ENCODE measurements at regions not wholly inside any gene's neighbourhood (a gene's known extent, or its start where the extent isn't known, plus 50 kb on each side); places are given as distances from the start of the nearest gene placed in this dataset.

GRCh38 chr4:14184265-14184664, 556.7 kb upstream of the BOD1L1 start:
- H3K79me1 ChIP-seq (ENCODE audit: low read depth, low read length): no peaks in the 10 kb centered on the region
- H3K9ac ChIP-seq (replicated peaks in 1 of 4; ENCODE audit: extremely low read depth in 1 of 4, low read depth in 3 of 4, low read length in 3 of 4): no peak overlapping the region
- no peak for FAIRE-seq
- no peak overlapping the region for H2BK15ac ChIP-seq (ENCODE audit: low read length)
- H2BK5ac ChIP-seq (ENCODE audit: low read depth, low read length): no peak overlapping the region
- no peaks in the 10 kb centered on the region for H3K79me2 ChIP-seq (ENCODE audit: control insufficient read depth in 1 of 2, insufficient read depth in 2 of 2, low read length in 2 of 2)
- H3K4me1 ChIP-seq (replicated peaks in 1 of 4; ENCODE audit: control insufficient read depth in 3 of 4, insufficient read depth in 4 of 4, low read length in 3 of 4): no peaks in the 10 kb centered on the region
- 0 out of 4 replicates have a peak, but pooled peaks of 1 of the 2 experiments have one; percentile 11 for TF ChIP-seq RAD21 (IDR thresholded peaks at IDR 0.05 in 1 of 2, conservative IDR thresholded peaks at IDR 0.05 in 1 of 2; ENCODE audit: low read depth in 2 of 2, low read length in 2 of 2)
- no peak for TF ChIP-seq SAP30 (IDR thresholded peaks at IDR 0.05; ENCODE audit: insufficient read depth, insufficient replicate concordance, low read length)
- TF ChIP-seq CTCF (IDR thresholded peaks at IDR 0.05; ENCODE audit: control extremely low read depth in 1 of 3, insufficient read depth in 1 of 3, low read depth in 1 of 3, low read length in 3 of 3): peak in 1 of 3 experiments; percentile 1; a peak in 1 of 4 replicates
- TF ChIP-seq JUN (IDR thresholded peaks at IDR 0.05; ENCODE audit: low read depth, low read length): no peak
- no peak overlapping the region for H2BK120ac ChIP-seq (replicated peaks; ENCODE audit: low read depth, low read length)
- H4K20me1 ChIP-seq (replicated peaks in 1 of 2; ENCODE audit: control insufficient read depth in 1 of 2, insufficient read depth in 2 of 2, low read length in 2 of 2): no peaks in the 10 kb centered on the region
- no peak for DNase-seq (ENCODE audit: low read depth in 1 of 2, low spot score in 2 of 2)
- no peak overlapping the region for H3K14ac ChIP-seq (ENCODE audit: insufficient read length)
- H3K4me3 ChIP-seq (ENCODE audit: extremely low read depth in 1 of 4, insufficient read depth in 2 of 4, low read depth in 3 of 4, low read length in 4 of 4): no peak overlapping the region
- no peak overlapping the region for H3K56ac ChIP-seq (replicated peaks; ENCODE audit: insufficient read length, low read depth, low read length)
- no peak overlapping the region for H2AK5ac ChIP-seq (ENCODE audit: low read depth, low read length)
- H2BK20ac ChIP-seq (ENCODE audit: low read length): no peak overlapping the region
- ChIA-PET CTCF (ENCODE audit: partially characterized antibody) (interaction anchor here (1.0 to 1.4 kb wide), 2 partner anchors 69 to 529 kb away, joined by 3 to 4 read pairs; no protein-coding TSS in a partner anchor), POLR2A (ENCODE audit: partially characterized antibody) (no interaction called here)
- no peak overlapping the region for H4K8ac ChIP-seq (ENCODE audit: extremely low read depth, insufficient read depth, low read length)
- no peaks in the 10 kb centered on the region for H3K36me3 ChIP-seq (ENCODE audit: control insufficient read depth in 2 of 4, insufficient read depth in 4 of 4, low read length in 3 of 4)
- H3K27me3 ChIP-seq (replicated peaks in 1 of 4; ENCODE audit: control insufficient read depth in 3 of 4, extremely low read depth in 1 of 4, insufficient read depth in 3 of 4, low read length in 3 of 4): no peaks in the 10 kb centered on the region
- 76% methylated on average over 3 of the region's 3 CpGs; no CpG with 5 or more reads in 1 of the 2 experiments for WGBS, 2 experiments (ENCODE audit: extremely low coverage in 1 of 2, insufficient coverage in 1 of 2, insufficient read length in 1 of 2, insufficient replicate concordance in 2 of 2, low coverage in 1 of 2, low lambda C conversion rate in 2 of 2, missing lambda C conversion rate in 1 of 2)
- H3K23ac ChIP-seq (ENCODE audit: insufficient read length): no peak overlapping the region
- H3K4me2 ChIP-seq (ENCODE audit: insufficient read depth in 1 of 2, low read depth in 2 of 2, low read length in 2 of 2): no peak overlapping the region
- no peak overlapping the region for H4K91ac ChIP-seq (replicated peaks; ENCODE audit: insufficient read length, low read length)
- no peak overlapping the region for H3K4ac ChIP-seq (replicated peaks; ENCODE audit: insufficient read length, low read depth, low read length)
- no peak overlapping the region for H2AFZ ChIP-seq (ENCODE audit: low read length)
- no peak overlapping the region for H2BK12ac ChIP-seq (ENCODE audit: low read depth, low read length)
- H4K5ac ChIP-seq (ENCODE audit: insufficient read length, low read depth, low read length): no peak overlapping the region
- H3K27ac ChIP-seq (ENCODE audit: low read depth, low read length): no peak overlapping the region
- H3K23me2 ChIP-seq (ENCODE audit: low read depth, low read length): no peaks in the 10 kb centered on the region
- H3K9me3 ChIP-seq (ENCODE audit: insufficient read depth in 2 of 2, low read depth in 1 of 2, low read length in 1 of 2): no peaks in the 10 kb centered on the region
- H3K18ac ChIP-seq (ENCODE audit: extremely low read depth, low read length): no peak overlapping the region

Measured in H1 (cell line).